ENCODE measurements at regions not wholly inside any gene's neighbourhood (a gene's known extent, or its start where the extent isn't known, plus 50 kb on each side); places are given as distances from the start of the nearest gene placed in this dataset.

DNA sequence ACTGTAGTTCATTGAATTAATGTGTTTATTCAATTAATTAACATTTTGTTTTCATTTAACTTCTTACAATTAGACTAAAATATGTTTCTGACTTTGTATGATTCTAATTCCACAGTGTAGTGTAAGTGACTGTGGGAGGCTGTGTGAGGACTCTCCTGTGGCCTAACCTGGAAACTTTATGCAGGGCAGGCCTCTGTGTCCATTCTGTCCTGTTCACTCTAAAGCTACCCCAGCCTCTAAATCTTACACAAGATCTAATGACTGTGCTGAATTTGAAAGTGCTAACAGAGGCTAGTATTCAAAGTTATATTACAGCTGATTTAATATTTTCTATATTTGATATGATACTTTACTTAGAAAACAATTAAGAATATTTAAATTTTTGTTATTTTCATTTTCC lies 270.5 kb upstream of the CDH19 start (continued):
- TF ChIP-seq, protein P1, sequence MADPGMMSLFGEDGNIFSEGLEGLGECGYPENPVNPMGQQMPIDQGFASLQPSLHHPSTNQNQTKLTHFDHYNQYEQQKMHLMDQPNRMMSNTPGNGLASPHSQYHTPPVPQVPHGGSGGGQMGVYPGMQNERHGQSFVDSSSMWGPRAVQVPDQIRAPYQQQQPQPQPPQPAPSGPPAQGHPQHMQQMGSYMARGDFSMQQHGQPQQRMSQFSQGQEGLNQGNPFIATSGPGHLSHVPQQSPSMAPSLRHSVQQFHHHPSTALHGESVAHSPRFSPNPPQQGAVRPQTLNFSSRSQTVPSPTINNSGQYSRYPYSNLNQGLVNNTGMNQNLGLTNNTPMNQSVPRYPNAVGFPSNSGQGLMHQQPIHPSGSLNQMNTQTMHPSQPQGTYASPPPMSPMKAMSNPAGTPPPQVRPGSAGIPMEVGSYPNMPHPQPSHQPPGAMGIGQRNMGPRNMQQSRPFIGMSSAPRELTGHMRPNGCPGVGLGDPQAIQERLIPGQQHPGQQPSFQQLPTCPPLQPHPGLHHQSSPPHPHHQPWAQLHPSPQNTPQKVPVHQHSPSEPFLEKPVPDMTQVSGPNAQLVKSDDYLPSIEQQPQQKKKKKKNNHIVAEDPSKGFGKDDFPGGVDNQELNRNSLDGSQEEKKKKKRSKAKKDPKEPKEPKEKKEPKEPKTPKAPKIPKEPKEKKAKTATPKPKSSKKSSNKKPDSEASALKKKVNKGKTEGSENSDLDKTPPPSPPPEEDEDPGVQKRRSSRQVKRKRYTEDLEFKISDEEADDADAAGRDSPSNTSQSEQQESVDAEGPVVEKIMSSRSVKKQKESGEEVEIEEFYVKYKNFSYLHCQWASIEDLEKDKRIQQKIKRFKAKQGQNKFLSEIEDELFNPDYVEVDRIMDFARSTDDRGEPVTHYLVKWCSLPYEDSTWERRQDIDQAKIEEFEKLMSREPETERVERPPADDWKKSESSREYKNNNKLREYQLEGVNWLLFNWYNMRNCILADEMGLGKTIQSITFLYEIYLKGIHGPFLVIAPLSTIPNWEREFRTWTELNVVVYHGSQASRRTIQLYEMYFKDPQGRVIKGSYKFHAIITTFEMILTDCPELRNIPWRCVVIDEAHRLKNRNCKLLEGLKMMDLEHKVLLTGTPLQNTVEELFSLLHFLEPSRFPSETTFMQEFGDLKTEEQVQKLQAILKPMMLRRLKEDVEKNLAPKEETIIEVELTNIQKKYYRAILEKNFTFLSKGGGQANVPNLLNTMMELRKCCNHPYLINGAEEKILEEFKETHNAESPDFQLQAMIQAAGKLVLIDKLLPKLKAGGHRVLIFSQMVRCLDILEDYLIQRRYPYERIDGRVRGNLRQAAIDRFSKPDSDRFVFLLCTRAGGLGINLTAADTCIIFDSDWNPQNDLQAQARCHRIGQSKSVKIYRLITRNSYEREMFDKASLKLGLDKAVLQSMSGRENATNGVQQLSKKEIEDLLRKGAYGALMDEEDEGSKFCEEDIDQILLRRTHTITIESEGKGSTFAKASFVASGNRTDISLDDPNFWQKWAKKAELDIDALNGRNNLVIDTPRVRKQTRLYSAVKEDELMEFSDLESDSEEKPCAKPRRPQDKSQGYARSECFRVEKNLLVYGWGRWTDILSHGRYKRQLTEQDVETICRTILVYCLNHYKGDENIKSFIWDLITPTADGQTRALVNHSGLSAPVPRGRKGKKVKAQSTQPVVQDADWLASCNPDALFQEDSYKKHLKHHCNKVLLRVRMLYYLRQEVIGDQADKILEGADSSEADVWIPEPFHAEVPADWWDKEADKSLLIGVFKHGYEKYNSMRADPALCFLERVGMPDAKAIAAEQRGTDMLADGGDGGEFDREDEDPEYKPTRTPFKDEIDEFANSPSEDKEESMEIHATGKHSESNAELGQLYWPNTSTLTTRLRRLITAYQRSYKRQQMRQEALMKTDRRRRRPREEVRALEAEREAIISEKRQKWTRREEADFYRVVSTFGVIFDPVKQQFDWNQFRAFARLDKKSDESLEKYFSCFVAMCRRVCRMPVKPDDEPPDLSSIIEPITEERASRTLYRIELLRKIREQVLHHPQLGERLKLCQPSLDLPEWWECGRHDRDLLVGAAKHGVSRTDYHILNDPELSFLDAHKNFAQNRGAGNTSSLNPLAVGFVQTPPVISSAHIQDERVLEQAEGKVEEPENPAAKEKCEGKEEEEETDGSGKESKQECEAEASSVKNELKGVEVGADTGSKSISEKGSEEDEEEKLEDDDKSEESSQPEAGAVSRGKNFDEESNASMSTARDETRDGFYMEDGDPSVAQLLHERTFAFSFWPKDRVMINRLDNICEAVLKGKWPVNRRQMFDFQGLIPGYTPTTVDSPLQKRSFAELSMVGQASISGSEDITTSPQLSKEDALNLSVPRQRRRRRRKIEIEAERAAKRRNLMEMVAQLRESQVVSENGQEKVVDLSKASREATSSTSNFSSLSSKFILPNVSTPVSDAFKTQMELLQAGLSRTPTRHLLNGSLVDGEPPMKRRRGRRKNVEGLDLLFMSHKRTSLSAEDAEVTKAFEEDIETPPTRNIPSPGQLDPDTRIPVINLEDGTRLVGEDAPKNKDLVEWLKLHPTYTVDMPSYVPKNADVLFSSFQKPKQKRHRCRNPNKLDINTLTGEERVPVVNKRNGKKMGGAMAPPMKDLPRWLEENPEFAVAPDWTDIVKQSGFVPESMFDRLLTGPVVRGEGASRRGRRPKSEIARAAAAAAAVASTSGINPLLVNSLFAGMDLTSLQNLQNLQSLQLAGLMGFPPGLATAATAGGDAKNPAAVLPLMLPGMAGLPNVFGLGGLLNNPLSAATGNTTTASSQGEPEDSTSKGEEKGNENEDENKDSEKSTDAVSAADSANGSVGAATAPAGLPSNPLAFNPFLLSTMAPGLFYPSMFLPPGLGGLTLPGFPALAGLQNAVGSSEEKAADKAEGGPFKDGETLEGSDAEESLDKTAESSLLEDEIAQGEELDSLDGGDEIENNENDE (IDR thresholded peaks at IDR 0.05; ENCODE audit: insufficient replicate concordance, low read length): no peak
- TF ChIP-seq GTF2F1 (IDR thresholded peaks at IDR 0.05; ENCODE audit: borderline replicate concordance, low read depth, low read length) (no peak), SP4 (IDR thresholded peaks at IDR 0.05; ENCODE audit: low read length) (no peak), FOSL1 (IDR thresholded peaks at IDR 0.05; ENCODE audit: insufficient read depth, low read depth, low read length) (no peak), SIRT6 (IDR thresholded peaks at IDR 0.05; ENCODE audit: low read length) (no peak), SP2 (IDR thresholded peaks at IDR 0.05; ENCODE audit: low read length) (no peak), CBX8 (IDR thresholded peaks at IDR 0.05; ENCODE audit: borderline replicate concordance, low read depth, low read length) (no peak), POLR2AphosphoS5 (IDR thresholded peaks at IDR 0.05; ENCODE audit: low read depth, low read length) (no peak), TAF7 (optimal IDR thresholded peaks at IDR 0.05; ENCODE audit: borderline replicate concordance, low read depth, low read length) (no peak), KDM4A (IDR thresholded peaks at IDR 0.05; ENCODE audit: low read depth, low read length, severe bottlenecking) (no peak), CREB1 (IDR thresholded peaks at IDR 0.05) (no peak), GABPA (IDR thresholded peaks at IDR 0.05; ENCODE audit: borderline replicate concordance, insufficient read depth, low read length) (no peak)

All from H1 (cell line).